ENCODE measurements at regions not wholly inside any gene's neighbourhood (a gene's known extent, or its start where the extent isn't known, plus 50 kb on each side); places are given as distances from the start of the nearest gene placed in this dataset.

DNA sequence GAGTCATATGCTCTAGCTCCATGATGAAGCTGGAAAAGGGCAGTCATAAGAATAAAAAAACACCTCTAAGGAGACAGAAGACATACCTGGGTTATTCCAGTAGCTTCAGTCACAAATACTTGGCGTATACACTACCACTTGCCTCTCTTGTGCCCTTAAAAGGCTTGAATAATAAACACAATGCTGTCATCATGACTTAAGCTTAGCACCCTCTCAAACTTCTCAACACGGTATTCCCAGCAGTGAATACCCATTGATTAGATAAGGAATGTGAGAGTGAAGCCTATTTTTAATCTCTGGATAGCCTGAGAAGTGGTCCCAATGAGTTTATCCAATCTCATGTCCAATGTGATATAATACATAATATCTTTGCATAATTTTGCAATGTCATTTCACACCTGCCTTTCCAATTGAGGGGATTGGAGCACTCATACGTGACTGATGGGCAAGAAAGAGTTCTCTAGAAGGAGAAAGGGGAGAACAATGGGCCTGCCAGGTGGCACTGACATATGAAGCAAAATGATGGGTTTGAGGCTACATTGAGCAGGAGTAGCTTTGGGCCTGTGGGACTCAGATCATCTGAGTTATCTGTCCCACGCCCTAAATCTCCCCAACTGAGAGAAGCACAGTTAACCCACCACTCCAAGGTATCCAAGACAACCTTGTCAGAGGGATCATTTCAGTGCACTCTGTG is 298.6 kb upstream of the DAB1 start:
- TF ChIP-seq CTCF (IDR thresholded peaks at IDR 0.05): no peak
- Mint-ChIP-seq H3K36me3 (ENCODE audit: unreplicated experiment) (no peaks in the 10 kb centered on the region), H3K27ac (ENCODE audit: unreplicated experiment) (no peak overlapping the region)

DNA sequence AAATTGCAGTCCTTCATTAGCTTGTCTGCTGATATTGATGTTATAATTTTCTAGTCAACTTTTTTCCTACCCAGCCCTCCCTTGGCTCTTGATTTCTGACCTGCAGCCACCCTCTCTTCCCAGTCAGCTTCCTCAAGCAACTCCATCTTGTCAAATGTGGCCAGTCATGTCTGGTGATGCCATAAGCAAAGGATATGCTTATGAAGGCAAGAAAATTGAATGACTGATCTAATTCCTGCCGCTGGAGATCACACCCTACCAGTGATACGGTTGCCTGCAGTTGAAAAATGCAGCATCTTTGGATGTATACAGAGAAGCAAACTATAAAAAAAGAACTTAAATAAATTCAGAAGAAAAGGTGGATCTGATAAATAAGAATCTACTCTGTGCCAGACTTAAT is 297.1 kb upstream of the DAB1 start:
- H3K9me3 Mint-ChIP-seq (ENCODE audit: unreplicated experiment): no peaks in the 10 kb centered on the region
- no peak for DNase-seq (ENCODE audit: extremely low spot score, unreplicated experiment)

More for the DNA sequence above, 298.6 kb upstream of the DAB1 start:
- Mint-ChIP-seq H3K9me3 (ENCODE audit: unreplicated experiment) (no peaks in the 10 kb centered on the region), H3K4me1 (ENCODE audit: unreplicated experiment) (no peaks in the 10 kb centered on the region), H3K27me3 (ENCODE audit: unreplicated experiment) (peaks cover 2% of the 10 kb centered on the region), H3K4me3 (ENCODE audit: unreplicated experiment) (no peak overlapping the region)
- no peak for DNase-seq (ENCODE audit: extremely low spot score, unreplicated experiment)

GRCh38 chr1:57719274-57719673 is 295.4 kb upstream of the DAB1 start:
- H3K36me3 Mint-ChIP-seq (ENCODE audit: unreplicated experiment): no peaks in the 10 kb centered on the region

More for the DNA sequence above, 297.1 kb upstream of the DAB1 start:
- Mint-ChIP-seq H3K27ac (ENCODE audit: unreplicated experiment) (no peak overlapping the region), H3K36me3 (ENCODE audit: unreplicated experiment) (no peaks in the 10 kb centered on the region), H3K4me3 (ENCODE audit: unreplicated experiment) (no peak overlapping the region), H3K4me1 (ENCODE audit: unreplicated experiment) (no peaks in the 10 kb centered on the region), H3K27me3 (ENCODE audit: unreplicated experiment) (peaks cover 2% of the 10 kb centered on the region)
- TF ChIP-seq CTCF (IDR thresholded peaks at IDR 0.05): no peak

DNA sequence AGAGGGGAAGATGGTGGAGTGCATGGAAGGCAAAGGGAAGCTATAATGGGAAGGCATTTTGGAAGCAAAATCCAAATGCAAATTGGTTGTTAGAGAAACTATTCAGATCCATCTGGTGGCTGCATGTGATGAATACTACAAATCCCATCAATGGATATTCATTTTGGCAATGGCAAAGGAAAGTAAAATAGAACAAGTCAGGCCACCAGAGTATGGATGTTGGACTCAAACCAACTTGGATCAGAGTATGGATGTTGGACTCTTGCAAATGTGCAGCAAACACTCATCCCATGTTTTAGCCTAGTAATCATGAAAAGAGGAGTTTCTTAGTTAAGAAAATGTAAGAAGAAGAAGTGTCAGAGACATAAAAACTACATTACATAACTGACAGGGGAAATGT is 289.6 kb upstream of the DAB1 start:
- Mint-ChIP-seq H3K27ac (ENCODE audit: unreplicated experiment) (no peak overlapping the region), H3K4me3 (ENCODE audit: unreplicated experiment) (no peak overlapping the region), H3K9me3 (ENCODE audit: unreplicated experiment) (no peaks in the 10 kb centered on the region), H3K36me3 (ENCODE audit: unreplicated experiment) (no peaks in the 10 kb centered on the region), H3K27me3 (ENCODE audit: unreplicated experiment) (no peaks in the 10 kb centered on the region), H3K4me1 (ENCODE audit: unreplicated experiment) (no peaks in the 10 kb centered on the region)
- no peak for DNase-seq (ENCODE audit: extremely low spot score, unreplicated experiment)
- no peak for TF ChIP-seq CTCF (IDR thresholded peaks at IDR 0.05)

More at GRCh38 chr1:57719274-57719673, 295.4 kb upstream of the DAB1 start:
- TF ChIP-seq CTCF (IDR thresholded peaks at IDR 0.05): no peak
- Mint-ChIP-seq H3K27me3 (ENCODE audit: unreplicated experiment) (peaks cover 2% of the 10 kb centered on the region), H3K4me1 (ENCODE audit: unreplicated experiment) (no peaks in the 10 kb centered on the region), H3K27ac (ENCODE audit: unreplicated experiment) (no peak overlapping the region), H3K9me3 (ENCODE audit: unreplicated experiment) (no peaks in the 10 kb centered on the region), H3K4me3 (ENCODE audit: unreplicated experiment) (no peak overlapping the region)
- no peak for DNase-seq (ENCODE audit: extremely low spot score, unreplicated experiment)

GRCh38 chr1:57712846-57713245 is 289.0 kb upstream of the DAB1 start:
- H3K4me3 Mint-ChIP-seq (ENCODE audit: unreplicated experiment): no peak overlapping the region
- DNase-seq (ENCODE audit: extremely low spot score, unreplicated experiment): no peak
- H3K36me3 Mint-ChIP-seq (ENCODE audit: unreplicated experiment): no peaks in the 10 kb centered on the region
- no peaks in the 10 kb centered on the region for H3K9me3 Mint-ChIP-seq (ENCODE audit: unreplicated experiment)
- H3K27ac Mint-ChIP-seq (ENCODE audit: unreplicated experiment): no peak overlapping the region
- TF ChIP-seq CTCF (IDR thresholded peaks at IDR 0.05): no peak
- H3K4me1 Mint-ChIP-seq (ENCODE audit: unreplicated experiment): no peaks in the 10 kb centered on the region
- no peaks in the 10 kb centered on the region for H3K27me3 Mint-ChIP-seq (ENCODE audit: unreplicated experiment)

All from osteocyte (in vitro differentiated cells).